Vagina (tissue), 2 donors: ENCODE measurements at regions not wholly inside any gene's neighbourhood (a gene's known extent, or its start where the extent isn't known, plus 50 kb on each side); places are given as distances from the start of the nearest gene placed in this dataset.

Experiments
- CTCF ChIP-seq, 3 experiments: fragments of 450-650 bp in 2 of 3; fragments of 200-600 bp in 1 of 3; sonication (generic) in 1 of 3; IDR thresholded peaks; one replicate each; pipeline ENCODE4 v1.5.1; 2017 to 2019; ENCODE audit warnings: antibody characterized with exemption in 3 of 3, mild to moderate bottlenecking in 2 of 3, moderate library complexity in 2 of 3
- POLR2A ChIP-seq, 2 donors: fragments of 450-650 bp; IDR thresholded peaks; one replicate each; pipeline ENCODE4 v1.6.1; 2017; ENCODE audit warnings: antibody characterized with exemption in 2 of 2, mild to moderate bottlenecking in 2 of 2, moderate library complexity in 2 of 2

- TF ChIP-seq POLR2A (IDR thresholded peaks at IDR 0.05) = no peak
- no peak for TF ChIP-seq CTCF (IDR thresholded peaks at IDR 0.05)
Measured at GRCh38 chr2:216259081-216259480, 113.2 kb downstream of the MARCHF4 start.
